ENCODE measurements at regions not wholly inside any gene's neighbourhood (a gene's known extent, or its start where the extent isn't known, plus 50 kb on each side); places are given as distances from the start of the nearest gene placed in this dataset.

GRCh38 chr6:159501558-159501957 lies 191.5 kb downstream of the SOD2 start:
- H3K9me3 ChIP-seq, result peaks cover 0 to 3% (median 0%) of the 10 kb centered on the region in 3 donors
- intact Hi-C loops (cut with DNase I), result no loop called here

GRCh38 chr6:159499034-159499433 lies 194.0 kb downstream of the SOD2 start:
- no peaks in the 10 kb centered on the region for H3K4me1 ChIP-seq
- DNase-seq, result no peak
- H3K36me3 ChIP-seq, result no peaks in the 10 kb centered on the region
- H3K4me3 ChIP-seq, result no peak overlapping the region
- 70 to 77% methylated on average over 3 of the region's 3 CpGs for WGBS, 2 donors
- H3K27ac ChIP-seq, result no peak overlapping the region
- H3K9me3 ChIP-seq, result peaks cover 0 to 3% (median 0%) of the 10 kb centered on the region in 3 donors
- intact Hi-C loops (cut with DNase I), result no loop called here
- TF ChIP-seq CTCF (IDR thresholded peaks at IDR 0.05) (no peak), POLR2A (IDR thresholded peaks at IDR 0.05) (no peak)
- no peaks in the 10 kb centered on the region for H3K27me3 ChIP-seq

More at GRCh38 chr6:159501558-159501957, 191.5 kb downstream of the SOD2 start:
- no peaks in the 10 kb centered on the region for H3K36me3 ChIP-seq
- H3K27me3 ChIP-seq, result no peaks in the 10 kb centered on the region
- no peak overlapping the region for H3K27ac ChIP-seq
- no peak for DNase-seq
- H3K4me3 ChIP-seq, result no peak overlapping the region
- no peak for TF ChIP-seq CTCF (IDR thresholded peaks at IDR 0.05)
- TF ChIP-seq POLR2A (IDR thresholded peaks at IDR 0.05), result no peak
- no peaks in the 10 kb centered on the region for H3K4me1 ChIP-seq

GRCh38 chr6:159494586-159494972 lies 198.5 kb downstream of the SOD2 start:
- WGBS, 2 donors, result 76 to 79% methylated on average over 5 of the region's 5 CpGs
- TF ChIP-seq POLR2A (IDR thresholded peaks at IDR 0.05) (no peak), CTCF (IDR thresholded peaks at IDR 0.05) (no peak)
- H3K4me1 ChIP-seq, result peaks cover 3 to 9% (median 4%) of the 10 kb centered on the region in 3 donors
- H3K27me3 ChIP-seq, result no peaks in the 10 kb centered on the region
- no peaks in the 10 kb centered on the region for H3K36me3 ChIP-seq
- H3K4me3 ChIP-seq, result no peak overlapping the region
- intact Hi-C loops (cut with DNase I), result no loop called here
- DNase-seq, result no peak
- peaks cover 0 to 3% (median 0%) of the 10 kb centered on the region in 3 donors for H3K9me3 ChIP-seq
- no peak overlapping the region for H3K27ac ChIP-seq

GRCh38 chr6:159493898-159494585 lies 199.0 kb downstream of the SOD2 start:
- intact Hi-C loops (cut with DNase I), result no loop called here
- no peak for DNase-seq
- Histone ChIP-seq H3K4me1 (peaks cover 3 to 9% (median 4%) of the 10 kb centered on the region in 3 donors), H3K4me3 (no peak overlapping the region), H3K27ac (no peak overlapping the region), H3K27me3 (no peaks in the 10 kb centered on the region), H3K36me3 (no peaks in the 10 kb centered on the region), H3K9me3 (peaks cover 0 to 3% (median 0%) of the 10 kb centered on the region in 3 donors)
- WGBS, 2 donors, result 67 to 72% methylated on average over 5 of the region's 5 CpGs
- TF ChIP-seq CTCF (IDR thresholded peaks at IDR 0.05) (no peak), POLR2A (IDR thresholded peaks at IDR 0.05) (no peak)

GRCh38 chr6:159493231-159493897 lies 199.7 kb downstream of the SOD2 start:
- Histone ChIP-seq H3K4me3 (no peak overlapping the region), H3K27me3 (no peaks in the 10 kb centered on the region), H3K27ac (no peak overlapping the region), H3K4me1 (peaks cover 3 to 9% (median 4%) of the 10 kb centered on the region in 3 donors), H3K36me3 (no peaks in the 10 kb centered on the region), H3K9me3 (peaks cover 0 to 3% (median 0%) of the 10 kb centered on the region in 3 donors)
- no peak for DNase-seq
- 83 to 88% methylated on average over 13 to 14 of the region's 15 CpGs for WGBS, 2 donors
- intact Hi-C loops (cut with DNase I), result no loop called here
- no peak for TF ChIP-seq POLR2A (IDR thresholded peaks at IDR 0.05)
- no peak for TF ChIP-seq CTCF (IDR thresholded peaks at IDR 0.05)
